ENCODE measurements at regions not wholly inside any gene's neighbourhood (a gene's known extent, or its start where the extent isn't known, plus 50 kb on each side); places are given as distances from the start of the nearest gene placed in this dataset.

DNA sequence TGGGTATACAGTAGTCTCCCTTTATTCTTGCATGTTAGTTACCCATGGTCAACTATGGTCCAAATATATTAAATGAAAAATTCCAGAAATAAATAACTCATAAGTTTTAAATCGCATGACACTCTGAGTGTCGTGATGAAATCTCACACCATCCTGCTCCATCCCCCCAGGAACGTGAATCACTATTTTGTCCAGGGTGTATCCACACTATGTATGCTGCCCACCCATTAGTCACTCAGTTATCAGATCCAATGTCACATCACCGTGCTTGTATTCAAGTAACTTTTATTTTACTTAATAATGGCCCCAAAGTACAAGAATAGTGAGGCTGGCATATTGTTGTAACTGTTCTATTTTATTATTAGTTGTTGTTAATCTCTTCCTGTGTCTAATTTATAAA lies 115.8 kb upstream of the SERP2 start:
- no peak for TF ChIP-seq ZNF274 (IDR thresholded peaks at IDR 0.05; ENCODE audit: low read depth, low read length)
- TF ChIP-seq SUZ12 (IDR thresholded peaks at IDR 0.05; ENCODE audit: extremely low read depth, insufficient read depth, insufficient read length) = no peak
- no peak for TF ChIP-seq YY1 (IDR thresholded peaks at IDR 0.05; ENCODE audit: insufficient read depth, insufficient read length)
